HG02885 (cell line): ENCODE measurements at regions not wholly inside any gene's neighbourhood (a gene's known extent, or its start where the extent isn't known, plus 50 kb on each side); places are given as distances from the start of the nearest gene placed in this dataset.

Experiments
- ATAC-seq: cut with Tn5 transposase; IDR thresholded peaks from one replicate; pipeline ENCODE4 v1.9.1; 2021; ENCODE audit warnings: mild to moderate bottlenecking; ENCODE audit not compliant: unreplicated experiment, poor library complexity

DNA sequence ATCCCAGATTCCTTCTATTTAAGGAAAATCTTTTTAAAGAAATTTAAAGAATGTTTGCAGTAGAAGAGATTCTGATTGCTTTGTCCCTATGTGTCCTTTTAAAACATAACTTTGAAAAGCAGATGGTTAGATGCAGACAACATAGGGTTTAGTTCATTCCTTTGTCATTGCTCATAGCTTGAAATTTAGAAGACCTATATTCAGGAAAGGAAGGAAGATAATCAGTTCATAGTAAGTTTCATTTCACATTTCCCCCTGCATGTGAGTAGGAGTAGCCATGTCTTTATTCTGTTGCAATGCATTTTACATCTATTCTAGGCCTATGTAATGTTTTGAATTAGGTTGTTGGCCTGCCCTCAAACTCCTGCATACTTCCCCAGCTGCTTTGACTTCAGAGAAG is 197.9 kb upstream of the GRIK2 start:
- ATAC-seq: no peak

GRCh38 chr6:101199441-101199840 is 194.1 kb upstream of the GRIK2 start:
- no peak for ATAC-seq

DNA sequence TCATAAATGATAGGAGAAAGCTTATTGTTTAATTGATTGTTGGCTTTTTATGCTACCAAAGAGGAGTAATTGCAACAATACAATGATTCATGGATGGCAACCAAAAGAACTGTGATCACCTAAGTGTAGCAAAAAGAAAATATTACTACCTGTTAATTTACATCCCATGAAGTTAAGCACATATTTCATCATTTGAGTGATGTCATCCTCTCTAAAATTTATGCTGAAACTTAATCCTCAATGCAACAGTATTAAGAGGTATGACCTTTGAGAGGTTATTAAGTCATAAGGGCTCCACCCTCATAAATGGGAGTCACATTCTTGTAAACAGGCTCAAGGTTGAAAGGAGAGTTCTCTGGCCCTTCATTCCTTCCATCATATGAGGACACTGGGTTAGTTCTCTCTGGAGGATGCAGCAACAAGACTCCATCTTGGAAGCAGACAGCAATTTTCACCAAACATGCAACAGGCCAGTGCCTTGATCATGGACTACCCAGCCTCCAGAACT is 190.6 kb upstream of the GRIK2 start:
- ATAC-seq: no peak

GRCh38 chr6:101203664-101204063 is 189.8 kb upstream of the GRIK2 start:
- ATAC-seq: no peak

GRCh38 chr6:101208152-101208551 is 185.4 kb upstream of the GRIK2 start:
- ATAC-seq: no peak

DNA sequence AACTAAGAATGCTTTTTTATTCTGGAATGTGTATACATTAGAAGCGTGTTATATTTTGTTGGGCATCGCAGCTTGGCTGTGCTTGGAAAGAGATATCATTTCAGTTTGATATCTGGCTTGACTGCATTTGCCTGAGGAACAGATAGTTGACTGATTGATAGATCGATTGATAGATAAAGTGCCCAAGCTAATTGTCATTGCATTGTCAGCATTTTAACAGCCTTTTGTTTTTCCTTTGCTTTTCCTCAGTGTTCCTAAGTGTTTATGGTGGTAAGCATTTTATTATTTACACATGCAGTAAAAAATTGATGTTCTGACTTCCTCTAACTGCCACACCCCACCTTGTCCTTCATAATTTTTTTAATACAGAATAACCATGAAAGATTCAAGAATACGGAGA is 180.9 kb upstream of the GRIK2 start:
- no peak for ATAC-seq

- ATAC-seq: no peak
Observed at GRCh38 chr6:101222007-101222406, 171.5 kb upstream of the GRIK2 start.

DNA sequence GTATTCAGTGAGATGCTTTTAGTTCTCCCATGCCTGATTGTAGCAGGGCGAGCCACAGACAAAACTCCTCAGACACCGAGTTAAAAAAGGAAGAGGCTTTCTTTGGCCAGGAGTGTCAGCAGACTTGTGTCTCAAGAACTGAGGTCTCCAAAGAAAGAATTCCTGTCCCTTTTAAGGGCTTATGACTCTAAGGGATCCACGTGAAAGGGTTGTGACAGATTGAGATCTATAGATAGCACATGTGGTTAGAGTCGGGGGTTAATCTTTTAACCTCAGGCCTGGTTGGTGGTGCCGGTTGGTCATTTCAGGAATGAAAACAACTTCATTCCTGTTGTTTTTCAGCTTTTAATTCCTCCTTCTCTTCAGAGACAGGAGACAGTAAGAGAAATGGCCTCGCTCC is 168.8 kb upstream of the GRIK2 start:
- ATAC-seq: no peak

DNA sequence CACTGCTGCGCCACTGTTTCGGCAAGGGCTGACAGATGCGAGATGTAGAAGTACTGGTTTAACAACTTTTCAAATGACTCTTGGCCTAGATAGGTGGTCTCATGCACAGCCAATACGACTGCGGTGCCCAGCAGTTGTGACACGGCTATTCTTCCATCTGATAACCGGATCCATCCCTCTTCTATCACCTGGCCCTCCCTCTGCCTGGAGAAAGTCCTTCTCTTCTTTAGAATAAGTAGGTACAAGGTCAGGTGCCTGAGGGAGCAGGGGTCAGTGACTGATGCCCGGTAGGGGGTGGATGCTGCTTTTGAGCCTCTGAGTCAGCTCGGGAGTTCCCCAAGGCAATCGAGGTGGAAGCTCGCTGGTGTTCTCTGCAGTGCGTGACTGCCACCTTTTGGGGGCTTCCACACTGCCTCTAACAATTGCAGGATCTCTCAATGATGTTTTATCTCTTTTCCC is 166.8 kb upstream of the GRIK2 start:
- no peak for ATAC-seq

DNA sequence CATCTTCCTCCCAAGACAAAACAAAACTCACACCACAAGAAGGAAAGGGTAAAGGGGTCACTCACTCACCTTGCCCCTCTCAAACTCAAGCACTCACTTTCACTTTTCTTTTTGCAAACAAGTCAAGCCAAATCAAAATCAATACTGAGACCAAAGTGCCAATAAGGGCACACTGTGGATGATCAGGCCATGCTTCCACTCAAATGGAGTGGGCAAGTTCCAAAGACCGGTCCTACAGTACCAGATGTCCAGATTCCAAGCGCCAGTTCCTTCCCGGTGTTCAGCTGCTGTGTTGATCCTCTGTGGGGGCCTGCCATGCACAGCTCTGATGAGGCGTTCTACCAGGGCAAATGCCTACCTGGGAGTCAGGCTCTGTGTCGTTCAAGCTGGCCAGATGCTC is 162.6 kb upstream of the GRIK2 start:
- no peak for ATAC-seq

GRCh38 chr6:101231606-101232235 is 161.8 kb upstream of the GRIK2 start:
- no peak for ATAC-seq

DNA sequence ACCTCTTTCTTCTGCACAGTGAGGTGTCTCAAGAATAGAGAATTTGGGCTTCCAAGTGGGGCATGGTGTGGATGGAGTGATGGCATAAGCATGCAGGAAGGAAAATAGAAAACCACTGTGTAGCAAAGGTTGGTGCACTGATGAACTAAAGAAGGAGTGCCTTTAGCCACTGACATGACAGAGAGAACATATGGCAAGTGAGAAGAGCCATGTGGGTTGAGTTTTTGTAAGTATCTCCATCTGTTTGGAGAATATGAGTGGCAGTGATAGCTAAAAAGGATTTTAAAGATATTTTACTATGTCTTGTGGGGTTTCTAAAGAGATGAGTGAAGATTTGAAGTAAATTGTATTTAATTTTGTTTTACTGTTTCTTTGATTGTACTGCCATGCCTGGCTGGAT is 160.5 kb upstream of the GRIK2 start:
- no peak for ATAC-seq

- ATAC-seq: no peak
Observed at GRCh38 chr6:101236709-101237108, 156.8 kb upstream of the GRIK2 start.

DNA sequence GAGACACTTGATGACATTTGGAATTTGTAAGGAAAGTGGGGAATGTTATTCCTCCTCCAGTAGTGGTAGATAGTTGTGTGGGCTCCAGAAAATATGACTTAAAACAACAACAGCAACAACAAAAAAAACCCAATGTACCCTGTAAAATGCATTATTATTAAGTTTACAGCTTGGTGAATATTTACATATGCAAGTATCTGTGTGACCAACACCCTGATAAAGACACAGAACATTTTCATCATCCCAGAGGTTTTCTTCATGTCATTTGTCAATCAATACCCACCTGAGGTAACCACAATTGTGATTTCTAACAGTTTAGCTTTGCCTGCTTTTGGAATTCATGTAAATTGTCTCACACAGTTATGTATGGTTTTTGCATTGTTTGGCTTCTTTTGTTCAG is 152.1 kb upstream of the GRIK2 start:
- no peak for ATAC-seq

DNA sequence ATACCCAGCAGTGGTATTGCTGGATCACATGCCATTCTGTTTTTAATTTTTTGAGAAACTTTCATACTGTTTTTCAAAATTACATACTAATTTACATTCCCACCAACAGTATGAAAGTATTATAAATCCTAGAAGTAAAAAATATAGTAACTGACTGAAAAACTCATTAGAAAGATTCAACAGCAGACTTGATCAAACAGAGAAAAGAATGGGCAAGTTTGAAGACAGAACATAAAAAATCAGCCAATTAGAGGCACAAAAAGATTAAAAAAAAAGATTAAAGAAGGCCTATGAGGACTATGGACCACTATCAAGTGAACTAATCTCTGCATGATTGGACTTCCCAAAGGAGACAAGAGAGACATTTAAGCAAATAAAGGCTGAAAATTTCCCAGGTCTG is 144.0 kb upstream of the GRIK2 start:
- ATAC-seq: no peak

- ATAC-seq: no peak
Observed at GRCh38 chr6:101257163-101257562, 136.3 kb upstream of the GRIK2 start.

- no peak for ATAC-seq
Observed at GRCh38 chr6:101259505-101259904, 134.0 kb upstream of the GRIK2 start.

DNA sequence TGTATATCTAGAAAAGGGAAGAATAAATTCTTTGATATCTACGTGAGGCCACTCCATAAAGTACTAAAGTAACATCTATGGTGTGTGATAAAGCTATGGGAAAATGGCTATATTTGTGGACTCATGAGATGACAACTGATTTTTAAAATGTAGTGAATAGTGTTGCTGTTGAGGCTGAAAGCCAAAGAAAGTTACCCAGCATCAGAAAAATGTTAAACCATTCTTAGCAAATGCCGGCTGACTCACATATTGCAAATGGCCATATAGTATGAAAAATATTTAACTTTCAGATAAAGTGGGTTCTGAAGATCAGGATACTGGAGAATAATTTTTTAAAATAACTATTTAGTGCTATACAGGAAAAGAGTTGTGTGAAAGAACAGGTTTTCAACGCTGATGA is 129.9 kb upstream of the GRIK2 start:
- ATAC-seq: no peak

GRCh38 chr6:101266063-101266462 is 127.4 kb upstream of the GRIK2 start:
- no peak for ATAC-seq

DNA sequence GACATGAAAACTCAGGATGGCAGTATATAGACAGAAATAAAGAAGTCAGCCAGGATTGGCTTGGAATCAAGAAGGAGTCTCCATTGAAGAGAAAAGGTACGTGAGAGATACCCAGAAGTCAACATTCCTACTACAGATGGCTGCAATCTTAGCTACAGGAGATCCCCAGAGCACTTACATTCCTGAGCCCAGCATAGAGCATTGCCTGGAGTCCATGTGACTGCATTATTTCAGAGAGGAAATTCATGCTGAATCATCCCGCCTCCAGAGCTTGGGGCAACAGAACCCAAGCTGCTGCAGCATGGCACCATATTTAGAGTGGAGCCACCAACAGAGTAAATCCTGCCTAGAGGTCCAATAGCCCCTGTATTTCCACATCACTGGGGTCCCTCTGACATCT is 125.0 kb upstream of the GRIK2 start:
- ATAC-seq: no peak

GRCh38 chr6:101275251-101275650 is 118.3 kb upstream of the GRIK2 start:
- ATAC-seq: no peak

DNA sequence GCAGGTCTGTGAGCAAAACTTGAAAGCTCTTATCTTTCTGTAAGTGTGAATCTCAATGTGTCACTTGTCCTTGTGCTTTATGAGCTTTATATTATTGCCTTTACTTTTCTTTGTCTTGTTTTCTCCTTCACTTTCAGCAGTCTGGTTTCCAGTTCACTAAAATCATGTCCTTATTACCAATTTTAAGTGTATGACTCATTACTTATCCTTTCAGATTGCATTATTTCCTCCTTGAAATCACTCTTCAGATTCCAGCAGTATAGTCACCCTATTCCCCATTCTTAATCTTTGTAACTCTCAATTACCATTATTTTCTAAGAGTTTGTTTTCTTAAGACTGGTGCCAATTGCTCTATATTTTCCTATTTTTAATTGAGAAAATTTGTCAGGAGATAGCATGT is 117.4 kb upstream of the GRIK2 start:
- no peak for ATAC-seq

- ATAC-seq: no peak
Observed at GRCh38 chr6:101279410-101279809, 114.1 kb upstream of the GRIK2 start.
